LNCaP clone FGC (cell line): ENCODE measurements at regions not wholly inside any gene's neighbourhood (a gene's known extent, or its start where the extent isn't known, plus 50 kb on each side); places are given as distances from the start of the nearest gene placed in this dataset.

ENCODE experiments used
- DNase-seq: peaks from one replicate; pipeline ENCODE4 v3.0.0-alpha.2; 2011; ENCODE audit warnings: low read depth
- H3K4me3 ChIP-seq: 2 replicates; pipeline ENCODE4 v1.5.1; 2011; ENCODE audit warnings: mild to moderate bottlenecking, low read depth, low read length, control low read depth
- TF ChIP-seq, protein P1 (sequence below): IDR thresholded peaks from 2 replicates; pipeline ENCODE4 v1.5.1; 2012; ENCODE audit warnings: mild to moderate bottlenecking; ENCODE audit not compliant: control insufficient read depth, insufficient read depth; ENCODE audit errors: extremely low read depth

DNA sequence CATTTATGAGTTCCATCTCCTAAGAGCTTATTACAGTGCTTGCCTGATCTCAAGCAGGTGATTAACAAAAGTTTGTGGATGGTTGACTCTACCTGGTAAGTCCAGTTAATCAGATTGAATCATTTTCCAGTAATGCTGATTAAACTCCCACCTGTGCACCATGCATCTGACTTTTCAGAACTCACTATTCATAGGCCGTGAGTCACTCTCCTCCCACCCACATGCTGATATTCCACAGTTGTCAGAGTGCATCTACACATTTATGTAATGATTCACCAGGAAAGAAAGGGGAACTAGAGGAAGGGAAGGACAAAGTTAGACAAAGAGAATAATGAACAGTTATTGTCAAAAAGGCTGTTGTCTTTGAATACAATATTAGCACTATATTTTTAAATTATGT is 106.2 kb upstream of the UBE3A start:
- TF ChIP-seq, protein P1, sequence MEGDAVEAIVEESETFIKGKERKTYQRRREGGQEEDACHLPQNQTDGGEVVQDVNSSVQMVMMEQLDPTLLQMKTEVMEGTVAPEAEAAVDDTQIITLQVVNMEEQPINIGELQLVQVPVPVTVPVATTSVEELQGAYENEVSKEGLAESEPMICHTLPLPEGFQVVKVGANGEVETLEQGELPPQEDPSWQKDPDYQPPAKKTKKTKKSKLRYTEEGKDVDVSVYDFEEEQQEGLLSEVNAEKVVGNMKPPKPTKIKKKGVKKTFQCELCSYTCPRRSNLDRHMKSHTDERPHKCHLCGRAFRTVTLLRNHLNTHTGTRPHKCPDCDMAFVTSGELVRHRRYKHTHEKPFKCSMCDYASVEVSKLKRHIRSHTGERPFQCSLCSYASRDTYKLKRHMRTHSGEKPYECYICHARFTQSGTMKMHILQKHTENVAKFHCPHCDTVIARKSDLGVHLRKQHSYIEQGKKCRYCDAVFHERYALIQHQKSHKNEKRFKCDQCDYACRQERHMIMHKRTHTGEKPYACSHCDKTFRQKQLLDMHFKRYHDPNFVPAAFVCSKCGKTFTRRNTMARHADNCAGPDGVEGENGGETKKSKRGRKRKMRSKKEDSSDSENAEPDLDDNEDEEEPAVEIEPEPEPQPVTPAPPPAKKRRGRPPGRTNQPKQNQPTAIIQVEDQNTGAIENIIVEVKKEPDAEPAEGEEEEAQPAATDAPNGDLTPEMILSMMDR = no peak
- no peak for DNase-seq
- H3K4me3 ChIP-seq = no peak overlapping the region

DNA sequence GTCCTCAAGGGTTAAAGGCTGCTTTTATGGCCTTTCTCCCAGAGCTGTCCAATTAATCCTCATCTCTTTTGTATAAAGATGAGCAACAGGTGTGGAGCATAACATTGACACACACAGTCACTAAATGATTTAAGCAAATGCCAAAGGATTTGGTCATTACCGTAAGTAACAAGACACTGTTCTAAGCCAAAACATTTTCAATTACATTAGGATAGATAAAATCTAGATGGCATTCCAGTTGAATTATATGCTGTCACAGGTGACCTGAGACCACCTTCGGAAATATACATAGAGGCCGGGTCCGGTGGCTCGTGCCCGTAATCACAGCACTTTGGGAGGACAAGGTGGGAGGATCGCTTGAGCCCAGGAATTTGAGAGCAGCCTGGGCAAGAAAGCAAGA is 105.3 kb upstream of the UBE3A start:
- TF ChIP-seq, protein P1 = no peak
- no peak for DNase-seq
- no peak overlapping the region for H3K4me3 ChIP-seq

DNA sequence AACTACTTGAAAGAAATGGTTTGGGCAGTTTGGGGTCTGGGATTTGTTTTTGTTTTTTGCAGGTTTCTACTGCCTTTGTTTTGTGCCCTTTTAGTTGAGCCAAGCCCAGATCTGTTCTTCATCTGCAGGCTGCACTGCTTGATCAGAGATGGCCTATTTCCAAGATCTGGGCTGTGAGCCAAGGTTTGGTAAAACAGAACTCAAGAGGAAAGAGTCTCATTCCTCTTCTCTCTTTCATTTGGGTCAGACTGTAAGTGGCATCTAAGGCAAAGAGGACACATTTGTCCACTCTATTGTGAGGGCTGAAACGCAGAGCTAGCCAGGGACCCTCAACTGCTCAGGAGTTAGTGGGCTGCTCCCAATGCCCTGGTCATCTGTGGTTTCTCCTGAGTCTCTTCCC is 104.4 kb upstream of the UBE3A start:
- DNase-seq = peak; percentile 65
- H3K4me3 ChIP-seq = no peak overlapping the region

DNA sequence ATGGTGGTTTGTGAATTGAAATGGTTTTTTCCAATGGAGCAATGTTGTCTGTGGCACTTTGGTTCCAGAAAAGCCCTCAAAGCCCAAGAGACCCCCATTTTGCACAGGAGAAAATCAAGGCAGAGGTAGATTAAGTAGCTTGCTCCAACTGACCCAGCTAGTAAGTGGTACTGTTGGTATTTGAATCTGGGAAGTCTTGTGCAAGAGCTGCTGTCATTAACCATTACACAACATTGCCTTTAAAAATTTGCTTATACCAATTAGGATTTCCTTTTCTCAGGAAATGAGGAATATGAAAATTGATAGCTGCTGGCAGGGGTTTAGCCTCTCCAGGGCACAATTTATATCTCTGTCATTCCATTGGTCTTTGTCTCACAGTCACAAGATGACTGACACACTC is 102.4 kb upstream of the UBE3A start:
- TF ChIP-seq, protein P1 = no peak

More for the DNA sequence above, 104.4 kb upstream of the UBE3A start:
- TF ChIP-seq, protein P1 = peak; percentile 22; the same call in 1 of the 2 replicates

DNA sequence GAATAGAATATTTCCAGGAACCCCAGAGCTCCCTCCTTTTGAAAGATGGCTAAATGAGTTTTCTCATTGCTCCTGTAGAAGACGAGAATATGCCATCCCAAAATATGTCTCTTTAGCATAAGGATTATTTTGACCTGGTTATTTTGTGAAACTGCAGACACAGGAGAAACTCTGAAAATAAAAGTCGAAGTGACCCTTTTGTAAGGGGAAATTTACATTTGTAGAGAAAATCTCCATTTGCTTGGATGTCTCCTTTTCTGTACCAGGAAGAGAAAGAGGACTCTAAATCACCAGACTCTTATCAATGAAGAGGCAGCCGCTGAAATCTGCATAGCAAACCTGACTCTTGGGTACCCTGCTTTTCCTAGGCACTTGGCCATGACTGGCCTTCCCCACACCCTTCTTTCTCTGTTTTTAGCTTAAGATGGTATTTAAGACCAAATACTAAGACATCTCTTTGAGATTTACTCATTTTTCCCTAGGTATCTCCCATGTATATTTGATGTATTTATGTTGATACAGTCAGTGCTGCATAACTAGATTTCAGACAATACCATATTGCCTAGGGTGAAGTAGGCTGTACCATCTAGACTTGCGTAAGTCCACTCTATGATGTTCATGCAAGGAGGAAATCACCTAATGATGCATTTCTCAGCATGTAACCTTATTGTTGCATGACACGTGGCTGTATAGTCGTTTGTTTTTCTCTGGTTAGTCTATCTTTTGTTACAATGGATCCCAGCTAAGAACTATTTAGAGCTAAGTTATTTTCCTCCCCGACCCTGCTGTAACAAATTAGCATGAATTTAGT is 98.2 kb upstream of the UBE3A start:
- DNase-seq = no peak
- H3K4me3 ChIP-seq = no peak overlapping the region
- TF ChIP-seq, protein P1 = no peak

More for the DNA sequence above, 102.4 kb upstream of the UBE3A start:
- no peak for DNase-seq
- no peak overlapping the region for H3K4me3 ChIP-seq

DNA sequence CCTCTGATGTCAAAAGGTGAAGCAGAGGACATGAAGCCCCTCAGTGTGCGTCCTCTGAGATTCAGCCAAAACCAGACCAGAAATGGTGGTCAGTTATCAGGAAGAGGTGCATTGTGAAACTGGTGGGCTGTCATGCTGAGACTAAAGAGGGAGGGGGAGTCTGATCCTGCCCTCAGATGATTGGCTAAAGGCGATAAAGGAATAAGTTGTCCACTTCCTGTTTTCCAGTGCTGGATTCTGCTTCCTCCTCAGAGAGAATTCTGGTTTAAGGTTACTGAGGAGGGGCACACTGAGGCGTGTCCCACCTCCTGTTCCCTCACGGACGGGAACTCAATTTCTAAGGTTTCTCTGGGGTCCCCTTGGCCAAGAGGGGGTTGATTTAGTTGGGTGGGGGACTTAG is 97.0 kb upstream of the UBE3A start:
- TF ChIP-seq, protein P1 = no peak
- DNase-seq = no peak
- no peak overlapping the region for H3K4me3 ChIP-seq

DNA sequence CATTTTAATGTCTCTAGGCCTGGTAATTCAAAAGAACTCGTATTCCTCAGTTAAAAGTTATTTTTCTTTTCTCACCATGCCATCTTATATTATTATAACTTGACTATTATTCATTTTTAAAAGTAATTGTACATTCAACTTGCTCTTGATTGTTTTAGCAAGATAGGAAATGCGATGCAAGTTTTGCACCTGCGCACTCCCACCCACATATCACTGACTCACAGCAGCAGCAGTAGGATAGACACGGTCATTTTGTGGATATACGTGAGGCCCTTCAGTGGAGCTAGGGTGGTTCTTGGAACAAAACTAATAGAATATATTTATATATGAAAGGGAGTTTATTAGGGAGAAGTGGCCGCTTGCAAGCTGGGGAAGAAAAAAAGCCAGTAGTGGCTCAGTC is 95.5 kb upstream of the UBE3A start:
- no peak overlapping the region for H3K4me3 ChIP-seq
- no peak for DNase-seq
- TF ChIP-seq, protein P1 = no peak
